Inferior parietal cortex (tissue), 1 donor: ENCODE measurements at regions not wholly inside any gene's neighbourhood (a gene's known extent, or its start where the extent isn't known, plus 50 kb on each side); places are given as distances from the start of the nearest gene placed in this dataset.

Source experiments
- DNase-seq: peaks from one replicate; pipeline ENCODE4 v3.0.0-alpha.2; 2016; ENCODE audit errors: extremely low spot score

GRCh38 chr13:42720858-42721219 is 60.5 kb upstream of the FAM216B start:
- no peak for DNase-seq

- no peak for DNase-seq
These were observed 58.4 kb upstream of the FAM216B start for GRCh38 chr13:42722883-42723539.

- DNase-seq: no peak
These were observed 52.7 kb upstream of the FAM216B start for GRCh38 chr13:42728507-42729180.

- no peak for DNase-seq
These were observed 51.5 kb upstream of the FAM216B start for GRCh38 chr13:42729857-42730402.
